ENCODE measurements at regions not wholly inside any gene's neighbourhood (a gene's known extent, or its start where the extent isn't known, plus 50 kb on each side); places are given as distances from the start of the nearest gene placed in this dataset.
"Not testable (repeated sequence)": the region's sequence is repeated elsewhere in the genome, so short reads cannot be mapped to it uniquely, and the experiment has no call there.

- DNase-seq: no peak
Observed at GRCh38 chr6:91241946-91242613, 655.2 kb upstream of the MAP3K7 start.

- DNase-seq: no peak
Observed at GRCh38 chr6:91240878-91241603, 654.2 kb upstream of the MAP3K7 start.

- DNase-seq: no peak
Observed at GRCh38 chr6:91221072-91221720, 634.3 kb upstream of the MAP3K7 start.

GRCh38 chr6:91213229-91213901 lies 626.5 kb upstream of the MAP3K7 start:
- DNase-seq: no peak

- DNase-seq: no peak
Observed at GRCh38 chr6:91198588-91199255, 611.9 kb upstream of the MAP3K7 start.

- DNase-seq: no peak
Observed at GRCh38 chr6:91196729-91197128, 609.9 kb upstream of the MAP3K7 start.

- DNase-seq: no peak
Observed at GRCh38 chr6:91193446-91193845, 606.6 kb upstream of the MAP3K7 start.

- not testable (repeated sequence) for DNase-seq
Observed at GRCh38 chr6:91190041-91190440, 603.2 kb upstream of the MAP3K7 start.

GRCh38 chr6:91185072-91185471 lies 598.2 kb upstream of the MAP3K7 start:
- no peak for DNase-seq

GRCh38 chr6:91181416-91181815 lies 594.5 kb upstream of the MAP3K7 start:
- no peak for DNase-seq

GRCh38 chr6:91173651-91174050 lies 586.8 kb upstream of the MAP3K7 start:
- DNase-seq: no peak

- DNase-seq: no peak
Observed at GRCh38 chr6:91173186-91173585, 586.3 kb upstream of the MAP3K7 start.

- DNase-seq: no peak
Observed at GRCh38 chr6:91171754-91172462, 585.0 kb upstream of the MAP3K7 start.

- DNase-seq: no peak
Observed at GRCh38 chr6:91167846-91168245, 581.0 kb upstream of the MAP3K7 start.

GRCh38 chr6:91166271-91167046 lies 579.6 kb upstream of the MAP3K7 start:
- no peak for DNase-seq

GRCh38 chr6:91164105-91164504 lies 577.2 kb upstream of the MAP3K7 start:
- no peak for DNase-seq

GRCh38 chr6:91161246-91161645 lies 574.4 kb upstream of the MAP3K7 start:
- DNase-seq: no peak

- no peak for DNase-seq
Observed at GRCh38 chr6:91155129-91155785, 568.4 kb upstream of the MAP3K7 start.

GRCh38 chr6:91152824-91153223 lies 566.0 kb upstream of the MAP3K7 start:
- no peak for DNase-seq

- no peak for DNase-seq
Observed at GRCh38 chr6:91149956-91150705, 563.3 kb upstream of the MAP3K7 start.
